Prostate gland (tissue), 2 donors: ENCODE measurements at regions not wholly inside any gene's neighbourhood (a gene's known extent, or its start where the extent isn't known, plus 50 kb on each side); places are given as distances from the start of the nearest gene placed in this dataset.

Experiments
- CTCF ChIP-seq, 4 experiments: fragments of 200-600 bp in 2 of 4; fragments of 450-650 bp in 2 of 4; sonication (generic) in 2 of 4; IDR thresholded peaks; 1 replicate in 3 of 4; 2 replicates in 1 of 4; pipeline ENCODE4 v1.5.1; 2016 to 2019; ENCODE audit warnings: antibody characterized with exemption in 4 of 4, mild to moderate bottlenecking in 2 of 4, moderate library complexity in 2 of 4
- POLR2A ChIP-seq: fragments of 450-650 bp; IDR thresholded peaks from one replicate; pipeline ENCODE4 v1.6.1; 2016; ENCODE audit warnings: antibody characterized with exemption, mild to moderate bottlenecking
- POLR2AphosphoS5 ChIP-seq: sonication (generic); formaldehyde crosslinking; IDR thresholded peaks from one replicate; pipeline ENCODE4 v1.6.1; 2017; ENCODE audit warnings: antibody characterized with exemption

- no peak for TF ChIP-seq CTCF (IDR thresholded peaks at IDR 0.05)
- no peak for TF ChIP-seq POLR2AphosphoS5
- TF ChIP-seq POLR2A: no peak
Measured at GRCh38 chr3:90099493-90099892, 992.1 kb downstream of the EPHA3 start.
